ENCODE measurements at regions not wholly inside any gene's neighbourhood (a gene's known extent, or its start where the extent isn't known, plus 50 kb on each side); places are given as distances from the start of the nearest gene placed in this dataset.

DNA sequence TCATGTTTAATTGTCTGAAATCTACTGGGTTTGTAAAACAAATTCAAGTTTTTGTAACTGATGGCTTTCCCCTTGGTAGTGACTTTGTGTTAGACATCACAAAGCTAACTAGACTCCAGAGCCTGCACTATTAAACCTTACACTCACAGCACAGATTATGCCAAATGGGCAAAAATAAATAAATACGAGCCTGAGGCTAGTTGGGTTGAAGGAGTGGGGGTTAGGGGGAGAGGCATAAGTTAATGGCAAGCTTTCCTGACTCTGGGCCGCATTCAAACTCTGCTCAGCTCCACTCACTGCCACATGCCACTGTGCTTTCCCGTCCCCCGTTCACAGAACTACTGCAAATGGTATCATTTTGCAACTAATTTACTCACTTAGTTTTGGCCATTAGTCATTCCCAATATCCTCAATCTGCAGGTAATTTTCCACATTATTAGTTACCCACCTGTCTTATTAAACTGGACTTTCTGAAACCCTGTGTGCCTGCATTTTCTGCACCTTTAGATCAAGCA is 1079.9 kb upstream of the PIK3C3 start:
- DNase-seq (ENCODE audit: low spot score), result no peak

DNA sequence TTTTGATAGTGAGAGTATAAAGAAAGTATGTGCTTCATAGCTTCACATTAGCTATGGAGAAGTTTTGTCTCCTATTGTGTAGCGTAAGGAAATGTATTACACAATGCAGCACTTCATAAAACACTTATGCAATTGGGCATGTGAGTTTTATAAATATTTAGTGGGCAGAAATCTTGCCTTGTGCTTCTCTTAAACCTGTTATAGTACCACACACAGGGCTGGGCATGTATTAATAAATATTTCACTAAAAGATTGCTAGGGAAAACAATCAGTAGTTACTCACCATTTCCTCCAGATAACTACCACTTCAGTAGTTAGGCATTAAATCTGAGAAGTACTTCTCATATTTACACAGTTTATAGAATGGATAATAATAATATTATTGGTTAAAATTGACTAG is 1080.8 kb upstream of the PIK3C3 start:
- DNase-seq (ENCODE audit: low spot score), result no peak

DNA sequence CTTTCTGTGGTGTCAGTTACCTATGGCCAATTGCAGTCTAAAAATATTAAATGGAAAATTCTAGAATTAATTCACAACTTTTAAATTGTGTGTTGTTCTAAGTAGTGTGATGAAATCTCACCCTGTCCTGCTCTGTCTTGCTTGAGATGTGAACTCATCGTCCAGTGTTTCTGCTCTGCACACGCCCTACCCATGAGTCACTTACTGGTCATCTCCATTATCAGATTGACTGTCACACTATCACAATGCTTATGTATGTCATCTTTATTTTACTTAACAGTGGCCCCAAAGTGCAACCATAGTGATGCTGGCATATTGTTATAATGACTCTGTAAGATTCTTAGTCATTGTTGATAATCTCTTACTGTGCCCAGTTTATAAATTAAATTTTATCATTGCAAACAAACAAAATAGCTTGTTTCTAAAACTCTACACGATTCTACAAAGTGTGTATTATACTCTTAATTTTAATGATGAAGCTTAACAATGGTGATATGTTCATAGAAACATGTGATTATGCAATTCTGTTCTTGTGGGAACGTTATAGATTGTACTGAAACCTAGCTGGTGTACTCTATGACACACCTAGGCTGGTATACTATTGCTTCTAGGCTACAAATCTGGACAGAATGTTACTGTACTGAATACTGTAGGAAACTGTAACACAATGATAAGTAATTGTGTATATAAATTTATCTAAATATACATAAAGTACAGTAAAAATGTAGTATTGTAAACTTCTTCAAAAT is 1086.8 kb upstream of the PIK3C3 start:
- no peak for DNase-seq (ENCODE audit: low spot score)

DNA sequence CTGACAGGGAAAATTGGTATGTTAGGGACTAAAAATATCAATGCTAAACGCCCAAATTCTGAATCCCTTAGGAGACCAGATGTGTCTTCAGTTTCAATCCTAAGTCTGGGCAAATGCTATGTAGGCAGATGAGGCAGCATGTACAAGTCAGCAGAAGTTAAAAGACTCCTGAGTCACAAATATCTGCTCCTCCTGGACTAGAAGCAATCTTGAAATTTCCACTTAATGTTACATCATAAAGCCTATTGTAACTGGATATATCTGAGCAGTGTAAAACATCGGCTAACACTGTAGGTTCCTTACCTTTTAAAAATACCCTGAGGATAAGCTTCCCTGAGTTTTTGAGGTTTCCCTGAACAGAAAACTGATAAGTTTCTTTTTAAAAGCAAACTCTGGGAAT is 1087.6 kb upstream of the PIK3C3 start:
- DNase-seq (ENCODE audit: low spot score), result no peak

DNA sequence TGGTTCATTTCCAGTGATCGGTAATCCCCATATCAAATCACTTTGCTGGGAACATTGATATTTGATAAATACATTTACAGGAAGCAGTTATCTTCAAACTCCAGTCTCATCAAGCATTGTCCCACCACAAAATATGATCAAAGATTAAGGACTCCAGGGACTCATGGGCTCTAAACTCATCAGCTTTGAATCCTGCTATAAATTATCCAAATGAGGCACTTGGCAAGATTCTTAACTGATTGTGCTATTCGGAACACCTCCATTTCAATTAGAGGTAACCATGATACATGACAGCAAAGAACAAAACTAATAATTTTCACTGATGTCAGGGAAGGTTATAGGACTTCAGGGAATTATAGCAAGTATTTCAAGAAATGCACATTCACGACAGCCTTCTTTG is 1088.1 kb upstream of the PIK3C3 start:
- no peak for DNase-seq (ENCODE audit: low spot score)

DNA sequence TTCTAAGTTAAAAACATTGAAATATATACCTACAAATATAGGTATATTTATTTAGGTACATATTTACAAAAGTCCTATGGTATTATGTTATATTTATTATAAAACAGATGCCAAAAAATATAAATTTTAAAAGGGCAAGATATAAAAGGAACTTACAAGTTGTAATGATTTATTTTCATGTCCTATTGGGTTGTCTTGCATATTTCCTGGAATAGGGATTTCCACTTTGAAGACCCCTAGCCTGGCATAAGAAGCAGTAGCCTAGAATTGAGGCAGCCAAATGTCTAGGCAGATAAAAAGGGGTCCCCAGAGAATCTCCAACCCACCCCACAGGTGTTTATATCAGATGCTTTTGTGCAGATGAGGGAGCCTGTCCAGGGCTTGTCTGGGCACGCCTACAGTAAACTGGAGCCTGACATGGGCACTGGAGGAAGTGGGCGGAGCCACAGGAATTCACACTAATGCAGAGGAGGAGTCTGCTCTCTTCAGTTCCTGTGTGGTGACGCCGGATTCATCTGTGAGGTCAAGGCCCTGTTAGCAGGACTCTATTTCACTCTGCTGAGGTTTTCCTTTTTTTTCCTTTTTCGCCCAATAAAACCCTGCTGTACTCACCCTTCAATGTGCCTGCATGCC is 1088.9 kb upstream of the PIK3C3 start:
- DNase-seq (ENCODE audit: low spot score), result no peak

DNA sequence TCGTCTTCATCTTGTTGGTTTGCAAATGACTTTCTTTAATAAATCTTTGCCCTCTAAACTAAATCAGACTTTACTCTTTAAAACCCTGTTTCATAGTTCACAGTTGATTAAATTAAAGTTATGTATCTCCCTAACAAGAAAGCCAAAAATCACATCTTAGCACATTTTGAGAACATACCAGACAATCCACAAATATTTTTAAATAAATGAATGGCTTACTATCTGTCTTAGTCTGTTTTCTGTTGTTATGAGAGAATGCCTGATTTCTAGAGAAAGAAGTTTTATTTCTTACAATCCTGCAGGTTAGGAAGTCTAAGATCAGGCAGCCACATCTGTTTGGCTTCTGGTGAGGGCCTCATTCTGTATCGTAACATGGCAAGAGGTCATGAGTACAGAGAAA is 1090.2 kb upstream of the PIK3C3 start:
- no peak for DNase-seq (ENCODE audit: low spot score)

DNA sequence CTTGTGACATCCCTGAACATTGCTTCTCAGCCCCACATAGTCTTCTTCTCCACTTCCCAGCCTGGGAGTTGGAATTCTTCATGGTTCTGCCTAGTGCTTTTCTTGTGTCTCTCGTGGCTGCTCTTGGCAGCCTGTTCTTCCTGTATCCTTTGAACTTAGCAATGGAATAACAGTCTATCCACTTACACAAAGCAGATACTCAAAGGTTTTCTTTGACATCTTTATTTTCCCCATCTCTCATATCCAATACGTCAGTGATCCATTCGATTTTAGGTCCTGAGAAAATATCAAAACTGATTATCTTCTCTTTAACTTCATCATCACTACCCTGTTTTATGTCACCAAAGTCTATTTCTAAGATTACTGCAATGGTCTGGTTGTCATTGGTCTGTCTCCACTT is 1091.2 kb upstream of the PIK3C3 start:
- no peak for DNase-seq (ENCODE audit: low spot score)

DNA sequence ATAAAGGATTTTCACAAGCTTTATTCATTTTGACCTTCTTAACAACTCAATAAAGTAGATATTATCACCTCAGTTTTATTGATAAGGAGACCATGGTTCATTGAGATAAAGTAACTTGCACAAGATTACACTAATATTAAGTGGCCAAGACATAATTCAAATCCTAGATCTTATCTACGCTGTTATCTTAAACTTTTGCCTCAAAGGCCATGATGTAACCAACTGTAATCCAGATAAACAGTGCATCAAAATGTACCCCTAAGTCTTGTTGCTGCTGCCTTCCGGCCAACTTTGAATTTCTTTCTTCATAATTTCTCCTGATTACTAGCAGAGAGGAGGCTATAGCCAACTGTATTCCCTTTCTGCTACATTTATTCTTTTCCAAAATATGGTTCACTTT is 1094.8 kb upstream of the PIK3C3 start:
- DNase-seq (ENCODE audit: low spot score), result no peak

DNA sequence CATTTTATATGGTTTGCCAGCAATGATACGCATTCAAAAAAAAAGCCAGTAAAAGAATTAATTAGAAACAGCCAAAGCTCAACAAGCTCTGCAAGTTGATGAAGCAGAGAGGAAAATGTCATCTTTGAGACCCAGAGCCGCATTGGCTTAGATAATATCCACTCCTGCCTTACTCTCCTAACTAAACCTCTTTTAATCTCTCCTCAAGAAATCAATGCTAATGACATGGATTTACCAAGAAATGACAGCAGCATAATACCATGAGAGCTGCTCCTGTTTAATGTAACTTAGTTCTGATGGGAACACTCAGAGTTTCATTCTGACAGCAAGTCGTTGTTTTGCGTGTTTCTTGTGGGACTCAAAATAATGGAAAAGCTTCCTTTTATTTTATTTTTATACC is 1099.4 kb upstream of the PIK3C3 start:
- DNase-seq (ENCODE audit: low spot score), result no peak

DNA sequence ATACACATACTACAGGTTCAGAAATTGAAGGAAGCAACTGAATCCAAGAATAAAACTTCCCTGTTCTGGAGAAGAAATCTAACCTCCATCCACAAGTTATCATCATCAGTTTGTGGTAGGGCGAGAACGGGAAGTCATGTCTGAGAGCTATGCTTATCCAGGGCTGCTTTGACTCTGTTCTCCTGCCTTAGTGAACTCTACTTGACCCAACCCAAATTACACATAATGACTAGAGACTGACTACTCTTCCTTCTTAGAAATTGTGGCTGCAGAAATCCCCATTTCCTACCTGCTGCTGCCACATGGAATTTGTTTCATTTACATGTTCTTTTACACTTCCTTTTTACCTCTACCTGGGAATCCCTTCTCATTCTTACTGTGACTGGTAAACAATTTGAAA is 1102.6 kb upstream of the PIK3C3 start:
- DNase-seq (ENCODE audit: low spot score), result no peak

DNA sequence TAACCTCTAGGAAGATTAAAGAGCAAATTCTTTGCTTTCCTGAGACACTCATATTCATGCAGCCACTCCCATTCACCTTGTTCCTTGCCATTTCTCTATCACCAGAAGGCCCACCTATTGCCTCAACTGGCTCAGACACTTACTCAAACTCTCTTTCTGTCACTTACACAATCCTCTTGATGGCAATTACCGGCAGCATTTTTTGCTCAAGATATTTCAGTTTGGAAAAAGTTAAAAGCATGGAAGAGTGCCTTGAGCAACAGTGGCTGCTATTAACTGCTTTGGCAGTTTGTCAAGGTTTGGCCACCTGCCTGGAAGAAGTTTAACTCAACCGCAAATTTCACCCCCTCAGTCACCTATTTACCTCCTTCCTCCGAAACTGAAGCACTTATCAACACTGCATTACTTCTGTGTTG is 1104.0 kb upstream of the PIK3C3 start:
- DNase-seq (ENCODE audit: low spot score), result no peak

DNA sequence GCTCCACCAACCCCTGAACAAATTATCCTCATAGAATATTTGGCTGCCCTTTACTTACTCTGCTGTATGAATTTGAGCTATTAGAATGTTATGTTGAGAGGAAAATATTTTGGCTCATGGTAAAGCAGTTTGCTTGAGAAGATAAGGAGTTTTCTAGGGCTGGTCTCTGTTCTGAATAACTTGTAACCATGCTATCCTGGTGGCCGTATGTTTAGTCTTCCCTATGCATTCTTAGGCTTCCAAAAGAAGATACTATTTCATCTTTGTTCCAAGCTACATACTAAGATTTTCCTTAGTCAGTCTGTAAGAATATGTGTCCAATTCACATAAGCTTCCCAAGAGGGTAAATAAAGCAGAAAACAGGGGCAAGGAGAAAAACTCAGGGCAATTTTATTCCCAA is 1105.1 kb upstream of the PIK3C3 start:
- no peak for DNase-seq (ENCODE audit: low spot score)

DNA sequence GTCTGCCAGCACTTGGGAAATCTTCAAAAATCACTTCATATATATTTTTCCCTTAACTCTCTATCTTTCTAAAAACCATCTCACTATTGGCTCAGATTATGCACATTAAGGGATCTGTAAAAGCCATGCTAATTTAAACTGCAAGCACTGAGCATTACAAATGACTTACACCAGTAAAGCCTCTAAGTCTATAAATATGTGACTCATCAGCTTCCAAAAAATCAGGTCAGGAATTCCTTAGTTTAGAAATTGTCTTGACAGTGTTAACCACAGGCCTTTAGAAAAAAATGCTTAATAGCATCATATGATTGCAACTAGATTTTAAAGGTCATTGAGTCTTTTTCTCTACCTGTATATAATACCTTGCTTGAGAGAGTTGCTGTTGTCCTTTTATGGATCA is 1113.6 kb upstream of the PIK3C3 start:
- no peak for DNase-seq (ENCODE audit: low spot score)

DNA sequence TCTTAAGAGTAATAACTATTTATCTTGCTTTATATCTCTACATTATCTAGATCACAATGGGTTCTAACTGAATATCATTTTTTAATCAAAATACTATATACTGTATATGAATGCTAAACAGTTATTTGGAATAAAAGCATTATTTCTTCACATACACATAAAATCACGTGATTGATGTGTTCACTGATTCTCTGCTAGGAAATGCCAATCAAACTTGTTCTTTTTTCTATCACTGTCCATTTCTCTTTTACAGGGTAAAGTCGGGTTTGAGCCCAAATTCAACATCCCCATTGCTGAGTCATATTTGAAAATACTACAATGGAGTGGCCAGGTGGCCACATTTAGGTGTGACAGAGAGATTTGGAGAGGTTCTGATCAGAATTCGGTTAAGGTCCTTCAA is 1114.0 kb upstream of the PIK3C3 start:
- DNase-seq (ENCODE audit: low spot score), result no peak

DNA sequence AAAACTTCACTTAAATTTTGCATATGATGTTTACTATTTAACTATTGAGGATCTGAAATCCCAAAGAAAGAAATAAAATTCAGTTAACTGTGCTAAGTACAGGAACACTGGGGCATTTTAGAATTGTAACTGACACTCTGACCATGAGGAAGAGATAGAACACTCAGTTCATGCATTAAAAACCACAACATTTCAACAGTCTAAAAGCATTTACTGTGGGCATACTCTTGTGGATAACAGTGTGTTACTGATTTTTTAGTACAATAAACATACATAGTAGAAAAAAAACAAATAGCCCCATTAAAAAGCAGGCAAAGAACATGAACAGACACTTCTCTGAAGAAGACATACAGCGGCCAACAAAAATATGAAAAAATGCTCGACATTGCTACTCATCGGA is 1122.7 kb upstream of the PIK3C3 start:
- no peak for DNase-seq (ENCODE audit: low spot score)

DNA sequence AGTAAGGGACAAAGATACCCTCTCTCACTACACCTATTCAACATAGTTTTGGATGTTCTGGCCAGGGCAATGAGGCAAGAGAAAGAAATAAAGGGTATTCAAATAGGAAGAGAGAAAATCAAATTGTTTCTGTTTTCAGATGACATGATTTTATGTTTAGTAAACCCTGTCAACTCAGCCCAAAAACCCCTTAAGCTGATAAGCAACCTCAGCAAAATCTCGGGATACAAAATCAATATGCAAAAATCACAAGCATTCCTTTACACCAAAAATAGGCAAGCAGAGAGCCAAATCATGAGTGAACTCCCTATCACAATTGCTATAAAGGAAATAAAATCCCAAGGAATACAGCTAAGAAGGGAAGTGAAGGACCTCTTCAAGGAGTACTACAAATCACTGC is 1130.7 kb upstream of the PIK3C3 start:
- no peak for DNase-seq (ENCODE audit: low spot score)

DNA sequence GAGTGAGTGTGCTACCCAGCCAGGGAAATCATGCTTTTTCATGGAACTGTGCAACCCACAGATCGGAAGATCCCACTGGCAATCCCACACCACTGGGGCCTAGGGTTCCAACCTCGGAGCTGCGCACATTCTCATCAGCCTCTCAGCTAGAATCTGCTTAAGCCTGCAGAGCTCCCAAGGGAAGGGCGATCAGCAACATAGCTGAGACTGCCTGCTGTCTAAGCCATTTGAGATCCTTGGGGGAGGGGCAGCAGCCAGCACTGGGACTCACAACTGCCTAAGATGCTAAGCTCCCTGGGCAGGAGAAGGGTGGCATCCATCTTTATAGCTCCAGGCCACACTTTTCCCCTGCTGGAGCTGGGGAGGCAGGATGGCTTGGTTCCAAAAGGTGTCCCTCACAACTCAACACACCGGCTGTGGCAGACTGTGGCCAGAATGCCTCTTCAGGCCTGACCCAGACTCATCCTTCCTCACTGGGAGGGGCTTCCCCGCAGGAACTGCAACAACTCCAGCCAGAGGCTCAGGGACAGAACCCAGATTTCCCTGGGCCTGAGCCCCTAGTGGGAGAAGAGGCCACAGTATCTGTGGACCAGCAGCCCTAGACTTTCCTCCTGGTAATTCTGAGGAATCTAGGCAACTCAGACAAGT is 1133.3 kb upstream of the PIK3C3 start:
- DNase-seq (ENCODE audit: low spot score), result no peak

DNA sequence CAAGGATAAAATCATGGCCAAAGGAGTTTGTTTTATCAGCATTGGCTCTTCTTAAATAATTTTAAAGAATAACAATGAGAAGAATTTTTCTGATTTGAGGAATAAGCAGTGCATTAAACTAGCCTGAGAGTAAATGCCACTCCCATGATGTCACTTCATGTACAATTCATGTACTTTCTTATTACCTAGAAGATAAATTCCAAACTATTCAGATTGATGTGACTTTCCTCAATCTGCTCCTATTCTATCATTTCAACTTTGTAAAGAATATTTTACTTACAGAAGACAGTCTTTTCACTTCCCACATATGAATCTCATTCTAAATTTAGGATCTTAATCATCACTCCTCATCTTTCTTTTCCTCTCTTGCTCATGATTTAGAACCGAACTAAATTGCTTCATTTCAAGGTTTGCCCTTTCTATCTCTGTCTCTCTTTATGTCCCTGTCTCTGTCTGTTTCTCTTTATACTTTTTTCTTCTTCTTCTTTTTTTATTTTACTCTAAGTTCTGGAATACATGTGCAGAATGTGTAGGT is 1142.0 kb upstream of the PIK3C3 start:
- no peak for DNase-seq (ENCODE audit: low spot score)

DNA sequence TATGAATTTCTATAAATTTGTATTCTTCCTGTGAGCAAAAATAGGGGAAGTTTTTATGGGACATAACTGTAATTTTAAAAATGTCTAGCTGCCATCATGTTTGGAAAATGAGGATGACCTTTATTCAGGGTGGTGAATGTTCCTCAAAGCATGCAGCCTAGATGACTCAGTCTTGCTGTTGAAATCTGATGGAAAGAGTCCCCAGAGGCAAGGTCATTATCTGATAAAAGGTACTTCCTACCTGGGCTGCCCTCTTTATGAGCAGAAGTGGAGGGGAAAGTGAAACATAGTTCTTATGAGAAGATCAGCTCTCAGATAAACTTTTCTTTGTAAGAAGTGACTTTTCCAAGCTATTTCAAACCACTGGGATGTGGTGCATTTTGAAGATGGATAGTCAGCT is 1144.7 kb upstream of the PIK3C3 start:
- no peak for DNase-seq (ENCODE audit: low spot score)

DNA sequence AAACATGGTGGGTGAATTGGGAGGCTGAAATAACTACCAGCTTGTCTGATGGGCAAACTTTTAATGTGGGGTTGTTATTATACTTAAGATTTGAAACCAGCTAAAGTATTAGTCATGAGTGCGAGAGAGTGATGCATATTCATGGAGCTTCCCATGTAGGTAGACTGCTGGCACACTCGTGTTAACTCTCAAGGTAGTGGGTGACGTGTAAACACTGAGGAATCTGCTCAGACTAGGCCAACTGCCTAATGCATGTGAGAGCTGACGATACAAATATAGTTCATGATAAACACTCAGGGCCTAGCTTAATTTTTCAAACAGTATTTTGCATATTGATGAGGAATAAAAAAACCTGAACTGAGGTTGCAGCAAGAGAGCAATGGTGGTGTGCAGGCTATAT is 1165.7 kb upstream of the PIK3C3 start:
- DNase-seq (ENCODE audit: low spot score), result no peak

DNA sequence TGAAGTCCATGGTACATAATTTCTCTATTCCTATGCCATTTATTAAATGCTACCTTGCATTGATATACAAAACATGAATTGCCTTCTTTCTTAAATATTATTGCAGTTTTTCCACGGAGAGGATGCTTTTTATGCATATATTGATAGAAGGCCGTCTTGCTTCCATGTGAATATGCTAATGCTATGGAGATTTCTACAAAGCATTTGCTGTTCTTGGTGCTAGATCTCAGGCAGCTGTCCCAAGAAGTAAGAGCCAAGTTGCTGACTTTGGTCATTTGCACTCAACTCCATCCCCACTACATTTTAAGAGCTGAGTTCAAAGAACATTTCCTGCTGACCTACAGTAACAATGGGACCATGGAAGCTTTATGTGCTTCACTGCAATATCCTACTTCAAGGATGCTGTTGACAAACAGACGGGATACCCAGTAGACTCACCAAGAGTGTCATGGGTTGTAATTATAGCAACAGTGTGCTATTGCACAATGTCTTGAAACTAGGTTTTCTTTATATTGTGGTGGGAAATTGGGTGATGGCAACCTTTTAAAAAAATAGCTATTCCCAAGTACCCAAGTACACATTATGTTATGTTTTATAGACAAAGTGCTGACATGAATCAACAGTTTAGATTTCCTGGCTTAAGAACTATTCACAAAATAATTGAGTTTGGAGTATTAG is 1172.4 kb upstream of the PIK3C3 start:
- no peak for DNase-seq (ENCODE audit: low spot score)

DNA sequence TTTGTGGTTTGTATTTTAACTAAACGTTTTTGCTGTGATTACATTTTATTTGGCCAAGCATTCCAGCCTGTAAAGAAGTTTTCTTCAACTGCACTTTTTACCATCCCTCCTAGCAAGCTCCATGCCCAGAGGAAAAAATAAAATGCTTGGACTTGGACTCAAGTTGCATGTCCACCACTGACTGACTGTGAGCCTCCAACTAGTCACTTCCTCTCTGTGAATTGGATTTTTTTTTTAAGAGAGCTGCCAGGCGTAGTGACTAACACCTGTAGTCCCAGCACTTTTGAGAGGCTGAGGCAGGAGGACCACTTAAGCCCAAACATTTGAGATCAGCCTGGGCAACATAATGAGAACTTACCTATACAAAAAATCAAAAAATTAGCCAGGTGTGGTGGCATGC is 1185.2 kb upstream of the PIK3C3 start:
- no peak for DNase-seq (ENCODE audit: low spot score)

Measured in globus pallidus (tissue), 1 donor.